ENCODE measurements at regions not wholly inside any gene's neighbourhood (a gene's known extent, or its start where the extent isn't known, plus 50 kb on each side); places are given as distances from the start of the nearest gene placed in this dataset.

DNA sequence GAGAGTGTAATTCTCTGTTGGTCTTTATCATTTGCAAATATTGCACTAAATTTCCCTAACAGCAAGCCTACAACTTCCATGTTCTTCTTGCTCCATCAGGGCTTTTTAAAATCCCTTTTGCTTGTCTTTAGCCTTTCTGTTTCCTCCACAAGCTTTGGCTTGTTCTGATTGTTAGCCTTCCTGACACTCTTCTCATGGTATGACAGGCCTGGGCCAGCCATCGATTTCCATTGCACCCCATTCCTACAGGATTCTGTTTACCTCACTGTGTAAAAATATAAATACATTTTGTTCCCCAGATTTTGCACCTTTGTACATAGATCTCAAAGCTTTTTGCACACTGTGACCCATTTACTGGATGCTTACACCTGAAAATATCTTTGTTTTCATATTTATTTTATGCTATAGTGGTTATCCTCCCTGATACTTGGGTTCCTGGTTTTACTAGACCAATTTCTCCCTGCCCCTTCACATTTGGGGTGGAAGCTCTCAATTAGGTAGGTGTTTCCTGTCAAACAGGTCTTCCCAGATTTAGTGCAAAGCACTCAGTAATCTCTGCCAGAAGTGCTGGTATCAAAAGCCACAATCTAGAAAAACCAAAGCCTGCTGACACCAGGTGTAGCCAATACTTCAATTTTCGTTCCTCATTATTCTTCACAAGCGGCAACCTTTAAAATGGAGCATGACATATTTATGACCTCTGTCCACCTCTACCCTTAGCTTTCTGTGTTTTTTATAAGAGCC is 57.9 kb upstream of the PPP2R3A start:
- DNase-seq (ENCODE audit: low read depth) = no peak

DNA sequence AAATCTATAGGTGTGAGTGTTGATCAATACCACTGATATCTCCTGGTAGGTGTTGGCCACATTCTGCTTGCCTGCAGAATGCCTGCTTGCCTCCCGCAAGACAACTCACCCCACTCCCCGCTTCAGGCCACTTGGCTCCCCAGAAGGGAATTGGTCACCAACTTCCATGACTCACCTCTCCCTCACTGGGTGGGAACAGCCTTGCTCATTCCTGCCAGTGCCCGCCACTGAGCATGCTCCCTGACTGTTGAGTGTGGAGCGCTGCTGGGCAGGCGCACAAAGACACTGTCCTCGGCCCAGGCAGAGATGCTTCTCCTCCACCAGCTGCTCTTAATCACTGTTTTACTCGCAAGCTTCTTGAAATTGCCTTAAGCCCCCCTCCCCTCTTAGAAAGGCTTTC is 57.3 kb upstream of the PPP2R3A start:
- DNase-seq (ENCODE audit: low read depth) = no peak

DNA sequence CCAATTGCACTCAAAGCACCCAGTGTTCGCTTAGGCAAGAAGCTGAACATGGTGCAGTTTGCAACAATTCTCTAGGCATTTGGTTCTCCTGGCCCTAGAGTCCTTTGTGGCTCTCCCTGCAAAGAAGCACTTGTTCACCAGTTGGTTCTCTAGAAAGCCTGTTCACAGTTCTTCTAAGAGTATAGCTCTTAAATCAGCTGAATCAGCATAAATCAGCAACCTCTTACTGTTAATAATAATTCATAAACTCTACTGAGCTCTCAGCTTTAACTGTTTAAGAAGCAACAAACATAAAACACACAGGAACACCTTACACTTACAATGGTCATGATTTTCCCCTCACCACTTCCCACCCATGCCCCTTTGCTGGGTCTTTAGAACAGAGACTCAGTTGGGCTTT is 56.8 kb upstream of the PPP2R3A start:
- no peak for DNase-seq (ENCODE audit: low read depth)

DNA sequence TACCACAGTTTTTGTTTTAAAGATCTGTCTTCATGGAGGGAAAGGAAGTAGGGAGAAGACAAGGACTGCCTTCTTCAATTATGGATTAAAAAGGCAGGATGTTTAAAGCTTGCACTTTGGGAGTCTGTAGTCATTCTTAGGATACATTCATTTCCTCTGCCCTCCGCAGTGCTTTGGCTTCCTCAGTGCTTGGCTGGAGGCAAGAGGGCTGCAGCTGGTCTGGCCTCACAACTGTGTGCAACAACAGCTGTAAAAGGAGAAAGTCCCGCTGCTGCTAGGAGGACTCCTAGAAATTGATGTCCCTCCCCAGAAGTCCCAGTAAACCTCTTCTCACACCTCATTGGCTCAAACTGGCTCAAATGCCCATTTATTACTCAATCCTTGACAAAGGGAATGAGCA is 54.4 kb upstream of the PPP2R3A start:
- no peak for DNase-seq (ENCODE audit: low read depth)

DNA sequence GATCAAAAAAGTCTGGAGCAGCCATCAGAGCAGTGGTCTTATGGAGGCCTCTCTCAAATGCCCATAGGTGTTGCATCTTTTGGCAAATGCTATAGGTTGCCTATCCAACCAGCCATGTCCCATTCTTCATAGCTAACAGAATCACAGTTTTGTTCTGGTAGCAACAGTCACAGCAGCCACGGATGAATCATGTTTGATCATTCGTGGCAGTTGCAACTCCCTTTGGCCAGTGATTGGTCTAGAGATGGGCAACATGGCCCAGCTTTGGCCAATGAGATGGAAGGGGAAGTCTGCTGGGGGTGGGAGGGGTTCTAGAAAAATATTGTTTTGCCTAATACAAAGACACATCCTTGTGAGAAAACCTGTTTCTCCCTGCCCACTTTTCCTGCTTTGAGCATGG is 50.3 kb upstream of the PPP2R3A start:
- DNase-seq (ENCODE audit: low read depth) = no peak

Measured in myocyte (in vitro differentiated cells).